ENCODE measurements at regions not wholly inside any gene's neighbourhood (a gene's known extent, or its start where the extent isn't known, plus 50 kb on each side); places are given as distances from the start of the nearest gene placed in this dataset.
"Not testable (repeated sequence)": the region's sequence is repeated elsewhere in the genome, so short reads cannot be mapped to it uniquely, and the experiment has no call there.

DNA sequence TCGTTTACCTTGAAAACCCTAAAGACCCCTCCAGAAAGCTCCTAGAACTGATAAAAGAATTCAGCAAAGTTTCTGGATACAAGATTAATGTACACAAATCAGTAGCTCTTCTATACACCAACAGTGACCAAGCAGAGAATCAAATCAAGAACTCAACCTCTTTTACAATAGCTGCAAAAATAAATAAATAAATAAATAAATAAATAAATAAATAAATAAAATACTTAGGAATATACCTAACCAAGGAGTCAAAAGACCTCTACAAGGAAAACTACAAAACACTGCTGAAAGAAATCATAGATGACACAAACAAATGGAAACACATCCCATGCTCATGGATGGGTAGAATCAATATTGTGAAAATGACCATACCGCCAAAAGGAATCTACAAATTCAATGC, 186.8 kb upstream of the EOLA2 start:
- DNase-seq (ENCODE audit: low read depth in 3 of 3): not testable (repeated sequence)

DNA sequence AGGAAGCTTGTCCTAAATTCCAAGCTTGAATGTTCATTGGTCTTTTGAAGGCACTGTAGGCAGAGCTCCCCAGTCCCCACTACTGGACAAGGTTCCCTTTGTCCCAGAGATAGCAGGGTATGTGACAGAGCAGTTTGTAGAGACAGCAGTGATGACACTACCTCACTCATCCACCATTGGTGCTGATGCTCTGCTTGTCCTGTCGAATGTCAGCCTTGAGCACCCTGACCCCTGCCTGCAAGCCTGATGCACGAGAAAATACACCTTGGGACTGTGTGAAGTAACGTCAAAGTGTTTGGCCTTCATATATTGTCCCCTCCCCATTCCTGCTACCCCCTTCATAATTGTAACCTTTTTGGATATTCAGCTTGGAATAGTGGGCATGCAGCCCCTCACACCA, 188.9 kb upstream of the EOLA2 start:
- no peak for DNase-seq (ENCODE audit: low read depth in 3 of 3)

DNA sequence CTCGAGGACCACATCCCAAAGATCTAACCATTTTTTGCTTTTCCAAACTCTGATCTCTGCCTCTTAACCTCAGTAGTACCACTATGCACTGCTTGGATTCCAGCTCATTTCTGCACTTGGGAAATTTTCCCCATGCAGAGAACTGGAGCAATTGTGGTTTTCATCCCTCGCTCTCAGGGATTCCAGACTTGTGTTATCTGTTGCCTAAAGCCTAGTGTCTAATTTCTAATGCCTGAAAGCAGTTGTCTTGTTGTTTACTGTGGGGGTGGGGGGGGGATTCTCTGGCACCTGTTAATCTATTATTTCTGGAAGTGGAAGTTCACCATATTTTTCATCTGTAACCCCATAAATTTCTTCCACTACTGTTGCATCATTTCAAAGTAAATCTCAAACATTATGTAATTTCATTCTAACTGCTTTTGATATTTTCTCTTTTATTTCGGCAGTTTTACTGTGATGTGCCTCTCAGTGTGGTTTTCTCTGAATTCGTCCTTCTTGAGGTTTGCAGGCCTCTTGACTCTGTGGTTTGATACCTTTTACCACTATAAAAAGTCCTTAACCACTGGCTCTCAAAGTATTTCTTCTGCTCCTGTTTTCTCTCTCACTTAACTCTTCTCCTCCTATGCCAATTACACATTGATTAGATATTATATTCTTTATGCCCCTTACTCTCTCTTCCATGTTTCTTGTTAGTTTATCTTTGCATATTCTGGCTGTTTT, 205.6 kb upstream of the EOLA2 start:
- DNase-seq (ENCODE audit: low read depth in 3 of 3): no peak

DNA sequence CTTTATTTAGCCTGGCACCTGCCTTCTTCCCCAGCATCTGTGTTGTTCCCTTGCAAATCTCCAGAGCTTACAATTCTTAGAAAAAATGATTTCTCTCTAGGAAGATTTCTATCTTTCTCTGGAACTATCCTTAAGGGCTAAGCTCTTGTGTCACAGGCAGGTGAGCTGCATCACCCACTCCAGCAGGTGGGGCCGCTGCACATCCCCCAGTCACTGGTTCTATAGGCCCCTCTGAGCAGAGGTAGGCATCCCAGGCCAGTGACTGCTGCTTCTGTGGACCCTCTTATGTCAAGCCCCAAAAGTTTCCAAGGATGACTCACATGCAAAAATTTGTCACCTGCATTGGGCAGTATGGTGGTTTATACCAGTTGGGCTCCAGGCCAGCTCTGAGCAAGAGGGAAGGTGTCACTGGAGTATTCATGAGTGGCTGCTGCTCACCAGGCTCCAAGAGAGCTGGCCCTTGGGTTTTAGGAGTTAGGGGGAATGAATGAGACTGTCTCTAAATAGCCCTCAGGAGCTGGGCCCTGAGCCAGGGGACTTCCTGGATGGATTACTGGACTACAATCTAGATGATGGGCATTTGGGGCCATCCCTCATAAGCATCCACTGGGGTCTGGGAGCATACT, 208.1 kb upstream of the EOLA2 start:
- DNase-seq (ENCODE audit: low read depth in 3 of 3): no peak

DNA sequence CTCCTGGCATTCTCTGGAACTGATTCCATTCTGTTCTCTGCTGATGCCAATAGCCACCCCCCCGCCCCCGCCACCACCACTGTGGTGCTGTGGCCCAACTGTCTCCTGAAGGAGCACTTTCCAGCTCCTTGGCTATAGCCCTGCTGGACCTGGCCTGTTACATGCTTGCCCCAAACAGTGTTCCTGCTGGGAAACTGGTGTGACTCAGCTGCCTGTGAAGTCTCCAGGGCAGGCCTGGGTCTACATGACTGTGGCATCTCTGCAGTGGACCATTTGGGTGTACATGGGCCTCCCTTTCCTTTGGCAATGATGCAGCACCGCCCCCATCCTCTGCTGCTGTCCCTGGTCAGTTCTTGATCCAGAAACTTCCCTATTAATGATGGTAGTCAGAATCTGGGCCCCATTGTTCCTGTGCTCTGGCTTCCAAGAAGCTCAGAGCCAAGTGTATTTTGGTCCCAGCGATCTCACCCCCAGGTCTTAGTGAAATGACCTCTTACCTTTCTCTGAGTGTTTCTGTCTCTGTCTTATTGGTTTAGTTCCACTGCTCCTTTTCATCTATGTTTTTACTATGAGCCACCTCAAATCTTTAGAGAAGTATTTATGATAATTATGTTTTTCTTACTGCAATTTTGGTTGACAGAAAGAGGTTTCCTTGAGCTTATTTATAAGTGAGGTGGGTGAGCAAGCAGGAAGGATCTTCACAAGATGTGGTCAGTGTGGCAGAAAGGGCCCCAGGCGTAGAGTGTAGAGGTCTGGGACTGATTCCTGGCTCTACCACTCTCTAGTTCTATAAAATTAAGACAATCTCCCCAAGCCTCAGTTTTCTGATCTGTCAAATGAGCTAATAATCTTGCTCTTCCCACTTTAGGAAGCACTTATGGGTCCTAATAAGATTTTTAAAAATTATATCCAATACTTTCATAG, 210.7 kb upstream of the EOLA2 start:
- no peak for DNase-seq (ENCODE audit: low read depth in 3 of 3)

DNA sequence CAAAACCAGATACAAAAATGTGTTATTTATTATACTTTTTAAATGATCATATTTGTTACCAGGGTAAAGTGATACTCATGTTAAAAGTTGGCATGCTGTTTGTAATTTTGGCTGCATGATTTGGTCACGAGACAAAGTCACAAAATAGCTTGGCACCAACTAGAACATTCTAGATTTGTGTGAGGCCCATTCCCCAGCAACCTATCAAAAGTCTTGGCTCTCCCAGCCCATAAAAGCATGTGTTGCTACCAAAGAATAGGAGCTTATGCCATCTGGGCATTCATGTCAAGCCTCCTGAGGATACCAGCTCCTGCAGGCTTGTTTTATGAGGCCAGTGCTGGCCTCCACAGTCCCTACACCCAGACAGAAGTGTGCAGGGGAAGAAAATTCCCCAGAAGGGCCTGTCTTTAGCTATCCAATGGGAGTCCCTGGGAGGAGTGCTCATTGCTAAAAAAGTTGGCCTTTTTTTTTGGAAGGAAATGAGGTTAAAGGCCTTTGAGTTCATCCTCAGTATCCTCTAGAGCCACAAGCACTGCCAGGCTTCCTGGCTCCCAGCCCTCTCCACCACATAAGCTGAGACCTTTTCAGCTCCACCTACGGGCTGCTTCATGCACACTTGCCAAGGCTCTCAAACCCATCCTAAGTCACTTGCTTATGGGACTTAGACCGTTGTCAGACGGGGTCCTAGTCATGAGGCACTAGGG, 211.9 kb upstream of the EOLA2 start:
- DNase-seq (ENCODE audit: low read depth in 3 of 3): no peak

DNA sequence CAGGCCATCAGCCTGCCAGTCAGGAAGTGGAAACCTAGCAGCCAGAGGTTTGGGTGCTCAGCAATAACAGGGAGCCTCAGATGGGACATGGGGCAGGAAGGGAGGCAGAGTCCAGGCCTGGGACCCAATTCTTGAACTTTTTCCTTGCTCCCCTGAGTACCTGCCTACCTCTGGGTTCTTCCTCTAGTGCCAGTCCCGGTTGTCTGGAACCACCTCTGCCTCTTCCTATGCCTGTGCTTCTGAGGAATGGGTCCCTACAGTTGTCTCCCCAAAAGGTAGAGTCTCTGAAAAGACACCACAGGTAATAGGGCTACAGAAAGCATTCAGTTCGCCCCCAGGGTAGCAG, 212.4 kb upstream of the MAMLD1 start:
- no peak for DNase-seq (ENCODE audit: low read depth in 3 of 3)

DNA sequence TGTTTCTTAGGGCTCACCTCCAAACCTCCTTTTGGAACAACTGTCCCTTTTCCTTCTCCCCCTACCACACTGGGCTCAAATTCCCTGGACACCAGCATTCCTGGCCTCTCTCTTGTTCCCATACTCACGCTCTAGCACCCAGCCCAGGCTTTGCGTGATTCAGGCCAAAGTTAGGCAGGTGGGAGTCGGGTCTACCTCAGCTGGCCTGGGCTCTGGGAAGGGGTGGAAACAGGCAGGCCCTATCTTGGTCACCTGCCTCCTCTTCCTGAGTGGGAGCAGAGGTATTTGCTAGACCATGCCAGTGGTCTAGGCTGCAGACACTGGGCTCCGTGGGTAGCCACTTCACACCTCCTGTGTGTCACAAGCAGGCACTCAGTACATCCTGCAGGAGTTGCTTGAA, 211.1 kb upstream of the MAMLD1 start:
- no peak for DNase-seq (ENCODE audit: low read depth in 3 of 3)

DNA sequence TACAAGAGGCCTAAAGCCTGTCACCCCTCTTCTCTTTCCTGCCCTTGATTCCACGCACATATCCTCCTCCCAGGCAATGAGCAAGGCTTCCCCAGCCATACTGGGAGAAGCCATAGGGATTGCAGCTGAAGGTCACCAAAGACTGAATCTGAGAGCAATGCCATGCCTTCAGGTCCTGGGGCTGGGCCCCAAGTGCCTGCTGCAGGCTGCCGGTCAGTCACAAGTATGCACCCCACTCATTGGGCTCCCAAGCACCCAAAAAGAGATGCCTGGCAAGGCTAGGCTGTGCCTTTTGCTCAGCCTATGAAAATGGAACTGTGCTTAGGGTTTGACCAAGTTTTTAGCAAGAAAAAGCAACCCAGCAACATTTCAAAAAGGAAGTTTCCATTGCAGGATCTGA, 210.6 kb upstream of the MAMLD1 start:
- DNase-seq (ENCODE audit: low read depth in 3 of 3): no peak

DNA sequence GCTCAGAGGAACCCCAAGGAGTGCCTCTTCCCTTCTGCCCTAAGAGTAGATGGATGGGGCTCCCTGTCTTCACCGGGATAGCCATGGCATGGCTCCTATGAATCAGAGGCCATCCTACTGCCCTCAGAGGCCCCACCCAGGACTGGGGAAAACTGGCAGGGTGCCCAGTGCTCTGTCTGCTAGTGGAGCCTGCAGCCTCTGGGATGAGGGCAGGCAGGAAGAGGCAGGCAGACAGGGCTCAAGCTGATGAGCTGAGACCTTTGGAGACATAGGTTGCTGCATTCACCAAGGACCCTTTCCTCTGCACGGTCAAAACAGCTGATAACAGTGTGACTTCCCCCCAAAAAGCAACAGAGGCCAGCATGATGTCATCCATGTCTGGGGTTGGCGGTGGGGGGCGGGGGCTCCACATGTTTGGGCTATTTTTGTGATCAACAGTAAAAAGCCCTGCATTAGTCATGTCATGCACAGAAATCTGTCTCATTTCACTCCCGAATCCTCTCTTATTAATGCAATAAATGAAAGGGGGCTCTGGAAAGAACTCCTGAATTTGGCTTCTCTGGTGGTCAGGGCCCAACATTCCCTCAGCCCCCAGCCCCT, 207.6 kb upstream of the MAMLD1 start:
- no peak for DNase-seq (ENCODE audit: low read depth in 3 of 3)

DNA sequence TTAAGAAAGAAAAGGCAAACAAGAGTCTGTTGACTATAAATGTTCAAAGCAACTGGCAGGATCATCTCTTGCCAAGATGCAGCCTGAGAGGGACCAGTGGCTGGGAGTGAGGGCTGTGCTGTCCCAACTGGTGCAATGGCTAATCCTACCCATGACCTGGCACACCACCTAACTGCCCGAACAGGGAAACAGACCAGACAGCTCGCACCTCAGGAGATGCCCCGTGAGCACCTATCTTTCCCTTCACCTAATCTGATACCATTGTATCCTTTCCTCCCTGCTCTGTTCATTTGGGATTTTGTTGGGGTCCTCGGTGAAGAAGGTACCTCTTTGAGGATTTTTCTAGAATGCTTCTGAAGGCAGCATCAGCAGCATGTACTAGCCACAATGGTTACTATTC, 206.5 kb upstream of the MAMLD1 start:
- no peak for DNase-seq (ENCODE audit: low read depth in 3 of 3)

DNA sequence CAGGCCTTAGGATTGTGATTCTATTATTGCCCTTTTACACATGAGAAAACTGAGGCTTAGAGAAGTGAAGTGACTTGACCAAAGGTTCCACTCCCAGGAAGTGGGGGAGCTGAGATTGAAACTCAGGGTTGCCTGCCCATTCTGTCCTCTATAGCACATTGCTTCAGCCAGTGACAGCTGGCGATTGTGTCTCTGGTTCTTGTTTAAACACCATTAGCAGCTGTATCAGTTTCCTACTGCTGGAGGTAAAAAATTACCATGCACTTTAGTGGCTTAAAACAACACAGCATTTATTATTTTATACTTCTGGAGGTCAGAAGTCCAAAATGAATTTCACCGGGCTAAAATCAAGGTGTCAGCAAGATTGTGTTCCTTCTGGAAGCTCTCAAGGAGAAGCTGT, 205.8 kb upstream of the MAMLD1 start:
- DNase-seq (ENCODE audit: low read depth in 3 of 3): no peak

DNA sequence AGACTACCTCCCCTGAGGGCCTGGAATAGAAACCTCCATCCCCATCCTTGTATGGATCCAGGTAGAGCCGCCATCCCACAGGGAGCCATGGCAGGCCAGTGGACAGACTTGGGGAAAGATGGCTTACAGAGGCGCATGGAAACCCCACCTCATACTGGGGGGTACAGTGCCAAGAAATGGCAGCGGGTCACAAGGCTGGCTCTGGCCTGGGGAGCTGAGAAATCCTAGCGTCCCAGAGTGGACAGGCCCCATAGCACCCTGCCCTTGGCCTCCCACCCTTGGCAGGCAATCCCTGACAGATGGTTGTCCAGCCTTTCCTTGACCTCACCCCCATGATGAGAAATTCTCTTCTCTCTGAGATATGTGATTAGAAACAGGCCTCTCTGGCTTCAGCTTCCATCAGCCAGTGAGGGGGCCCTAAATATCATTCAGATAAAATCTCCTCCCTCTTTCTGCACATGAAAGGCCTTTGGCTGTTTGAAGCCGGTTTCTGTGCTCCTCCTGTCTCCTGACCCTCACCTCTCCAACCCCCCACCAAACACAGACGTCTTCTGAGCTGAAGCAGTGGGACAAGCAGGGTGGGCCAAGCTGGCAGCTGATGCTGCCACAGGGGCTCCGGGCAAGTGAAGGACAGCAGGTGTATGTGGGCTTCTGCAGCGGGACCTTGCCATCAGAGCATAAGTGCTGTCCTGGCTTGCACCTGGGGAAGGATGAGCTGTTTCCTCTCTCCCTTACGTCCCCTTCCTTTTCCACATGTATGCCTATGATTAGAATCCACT, 204.4 kb upstream of the MAMLD1 start:
- no peak for DNase-seq (ENCODE audit: low read depth in 3 of 3)

DNA sequence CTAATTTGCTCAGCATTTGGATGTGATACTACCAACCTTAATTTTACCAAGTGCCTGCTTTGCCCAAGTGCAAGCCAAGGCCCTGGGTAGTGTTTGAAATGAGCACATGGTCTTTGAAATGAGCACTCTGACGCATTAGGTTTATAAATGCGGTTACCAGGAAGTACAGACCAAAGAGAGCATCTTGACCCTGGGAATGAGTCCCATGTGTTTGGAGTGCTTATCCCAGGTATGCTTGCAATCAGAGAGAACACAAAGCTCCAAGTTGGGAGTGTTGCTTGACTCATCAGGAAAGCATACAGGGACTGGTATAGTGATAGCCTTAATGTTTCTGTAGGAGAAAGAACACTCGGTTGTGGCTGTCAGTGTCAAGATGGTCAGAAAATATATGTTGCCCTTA, 203.6 kb upstream of the MAMLD1 start:
- DNase-seq (ENCODE audit: low read depth in 3 of 3): no peak

DNA sequence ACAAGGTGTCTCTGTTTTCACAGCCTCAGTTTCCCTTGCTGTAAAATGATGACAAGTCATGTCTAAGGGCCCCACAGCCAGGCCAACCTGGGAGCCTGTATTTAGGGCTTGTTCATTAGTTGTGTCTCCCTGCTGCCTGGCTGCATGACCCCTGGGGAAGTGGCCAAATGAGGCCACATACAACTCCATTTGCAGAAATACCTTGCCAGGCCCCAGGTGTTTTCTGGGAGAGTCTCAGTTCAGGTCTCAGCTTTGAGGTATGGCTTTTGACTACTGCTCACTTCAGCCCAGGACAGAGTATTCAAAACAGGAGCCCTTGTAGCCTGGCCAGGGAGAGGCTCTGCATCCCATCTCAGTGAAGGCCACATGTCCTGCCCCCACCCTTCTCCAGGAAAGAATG, 202.5 kb upstream of the MAMLD1 start:
- DNase-seq (ENCODE audit: low read depth in 3 of 3): no peak

DNA sequence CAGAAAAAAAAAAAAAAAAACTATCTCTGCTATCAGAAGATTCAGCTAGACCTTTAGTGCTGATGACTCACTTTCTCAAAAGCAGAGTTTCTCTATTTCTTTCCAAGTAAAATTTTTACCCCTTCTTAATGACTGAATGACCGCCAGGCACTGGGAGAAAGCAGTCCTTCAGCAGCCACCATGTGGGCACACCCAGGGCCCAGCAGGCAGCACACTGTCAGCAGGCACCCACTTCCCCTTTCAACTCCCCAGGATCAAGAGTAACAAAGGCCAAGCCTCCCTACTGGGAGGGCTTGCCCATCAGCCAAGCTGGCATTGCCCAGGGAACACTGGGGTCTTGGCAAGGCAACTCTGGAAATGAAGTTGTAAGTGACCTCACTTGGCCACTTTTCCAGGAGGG, 201.9 kb upstream of the MAMLD1 start:
- no peak for DNase-seq (ENCODE audit: low read depth in 3 of 3)

DNA sequence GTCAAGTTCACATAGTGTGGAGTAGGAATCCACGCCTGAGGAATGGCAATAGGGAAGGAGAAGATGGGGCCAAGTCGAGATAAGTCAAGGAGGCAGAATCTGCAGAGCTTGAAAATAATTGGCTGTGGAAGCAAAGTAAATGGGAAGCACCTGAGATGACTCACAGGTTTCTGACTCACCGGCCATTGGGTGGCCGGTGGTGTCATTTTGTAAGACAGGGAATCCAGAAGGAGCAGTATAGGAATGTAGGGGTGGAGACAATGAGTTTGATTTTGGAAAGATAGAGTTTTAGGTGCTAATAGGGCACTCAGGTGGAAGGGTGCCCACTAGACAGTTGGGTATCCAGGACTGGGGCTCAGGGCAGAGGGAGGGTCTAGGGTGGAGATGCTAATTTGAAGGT, 201.0 kb upstream of the MAMLD1 start:
- no peak for DNase-seq (ENCODE audit: low read depth in 3 of 3)

DNA sequence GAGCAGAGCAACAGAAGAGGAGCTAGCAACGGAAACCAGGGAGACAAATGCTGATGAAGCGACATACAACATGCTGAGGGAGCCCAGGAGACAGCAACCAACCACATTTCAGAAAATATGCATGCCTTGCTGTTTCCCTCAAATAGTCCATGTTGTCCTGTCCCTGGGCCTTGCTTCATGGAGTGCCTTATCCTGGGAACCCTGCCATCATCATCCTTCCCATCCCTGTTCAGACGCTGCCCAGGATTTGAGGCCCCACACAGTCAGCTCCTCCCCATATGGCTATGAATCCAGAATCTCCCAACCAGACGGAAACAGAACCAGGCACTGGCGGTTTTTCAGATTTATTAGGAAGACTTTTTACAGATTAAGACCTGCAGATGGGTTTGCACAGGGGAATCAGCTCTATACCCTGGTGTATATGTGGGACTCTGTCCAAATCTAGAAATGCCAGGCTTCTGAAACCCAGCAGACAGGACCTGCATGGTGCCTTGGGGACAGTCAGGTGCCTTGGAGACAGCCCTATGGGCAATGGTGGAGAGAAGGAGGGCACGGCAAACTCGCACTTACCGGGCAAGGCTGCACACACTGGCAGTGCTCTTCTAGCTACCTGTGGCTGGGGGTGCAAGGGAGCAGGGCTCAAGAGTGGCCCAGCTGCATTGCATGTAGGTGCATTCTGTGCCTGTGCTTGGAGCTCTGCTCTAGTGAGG, 199.7 kb upstream of the MAMLD1 start:
- DNase-seq (ENCODE audit: low read depth in 3 of 3): no peak

DNA sequence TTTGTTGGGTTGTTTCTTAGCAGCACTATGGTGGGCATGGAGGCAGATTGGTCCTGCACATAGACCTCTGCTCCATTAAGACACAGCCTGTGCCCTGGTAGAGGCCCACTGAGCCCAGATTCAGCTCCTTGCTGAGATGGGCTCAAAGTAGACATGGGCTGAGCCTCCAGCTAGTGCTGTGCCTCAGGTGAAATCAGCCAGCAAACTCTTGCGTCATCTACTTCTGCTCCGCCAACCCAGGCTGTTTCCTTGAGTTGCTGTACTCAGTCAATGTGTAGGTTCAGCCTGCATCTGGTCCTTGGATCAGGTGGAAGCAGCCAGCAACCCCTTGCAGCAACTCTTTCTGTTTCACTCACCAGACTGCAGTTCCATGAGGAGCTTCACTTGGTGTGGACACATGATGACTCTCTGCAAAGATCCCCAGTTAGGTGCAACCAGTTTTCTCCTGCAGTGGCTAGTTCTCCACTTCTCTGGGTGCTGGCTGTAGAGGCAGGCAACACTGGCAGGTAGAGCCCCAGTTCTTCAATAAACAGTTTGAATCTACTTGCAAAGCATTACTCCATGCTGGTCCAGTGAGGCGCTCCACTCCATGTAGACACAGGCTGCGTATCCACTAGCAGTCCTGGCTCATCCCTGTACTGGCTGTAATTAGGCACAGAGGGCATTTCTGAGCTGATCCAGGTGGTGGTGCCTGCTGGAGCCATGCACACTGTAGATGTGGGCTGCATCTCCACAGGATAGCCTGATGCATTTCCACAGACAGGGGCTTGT, 199.0 kb upstream of the MAMLD1 start:
- no peak for DNase-seq (ENCODE audit: low read depth in 3 of 3)

All from stimulated activated CD4-positive, alpha-beta T cell treated with anti-CD3 and anti-CD28 coated beads, TNF-alpha, amount 100 ng/mL, for 4 hours (primary cell).